NCI-H2081 (cell line): ENCODE measurements at regions not wholly inside any gene's neighbourhood (a gene's known extent, or its start where the extent isn't known, plus 50 kb on each side); places are given as distances from the start of the nearest gene placed in this dataset.
A peak's percentile ranks its signal among the peaks of the same experiment; 100 is the strongest.
"Not testable (repeated sequence)": the region's sequence is repeated elsewhere in the genome, so short reads cannot be mapped to it uniquely, and the experiment has no call there.

Source experiments
- DNase-seq, 2 experiments: peaks; one replicate each; lab custom pipeline; 2025; lab: John Stamatoyannopoulos, UW

- DNase-seq = peak in 1 of 2 experiments; percentile 27
These were observed 688.8 kb downstream of the PLA2G4A start for GRCh38 chr1:187517546-187517945.

- DNase-seq = no peak
These were observed 698.6 kb downstream of the PLA2G4A start for GRCh38 chr1:187527346-187527745.

- no peak for DNase-seq
These were observed 709.2 kb downstream of the PLA2G4A start for GRCh38 chr1:187537936-187538335.

GRCh38 chr1:187549540-187549939 lies 720.8 kb downstream of the PLA2G4A start:
- DNase-seq = no peak

- DNase-seq = no peak
These were observed 722.3 kb downstream of the PLA2G4A start for GRCh38 chr1:187551061-187551460.

- no peak for DNase-seq
These were observed 734.4 kb downstream of the PLA2G4A start for GRCh38 chr1:187563191-187563590.

GRCh38 chr1:187566354-187566753 lies 737.6 kb downstream of the PLA2G4A start:
- no peak for DNase-seq

- no peak for DNase-seq
These were observed 739.3 kb downstream of the PLA2G4A start for GRCh38 chr1:187568067-187568466.

GRCh38 chr1:187570166-187570565 lies 741.4 kb downstream of the PLA2G4A start:
- no peak for DNase-seq

GRCh38 chr1:187577610-187578009 lies 748.9 kb downstream of the PLA2G4A start:
- no peak for DNase-seq

GRCh38 chr1:187588917-187589316 lies 760.2 kb downstream of the PLA2G4A start:
- DNase-seq = no peak

GRCh38 chr1:187605736-187606135 lies 777.0 kb downstream of the PLA2G4A start:
- no peak for DNase-seq

GRCh38 chr1:187615853-187616735 lies 787.3 kb downstream of the PLA2G4A start:
- not testable (repeated sequence) for DNase-seq

- DNase-seq = not testable (repeated sequence)
These were observed 788.1 kb downstream of the PLA2G4A start for GRCh38 chr1:187616830-187617229.

GRCh38 chr1:187617776-187618175 lies 789.0 kb downstream of the PLA2G4A start:
- DNase-seq = no peak

GRCh38 chr1:187619175-187619574 lies 790.4 kb downstream of the PLA2G4A start:
- DNase-seq = no peak

- peak; percentile 58 to 93 for DNase-seq
These were observed 793.2 kb downstream of the PLA2G4A start for GRCh38 chr1:187621951-187622350.

- no peak for DNase-seq
These were observed 793.8 kb downstream of the PLA2G4A start for GRCh38 chr1:187622545-187622944.

- no peak for DNase-seq
These were observed 796.2 kb downstream of the PLA2G4A start for GRCh38 chr1:187624812-187625545.

- DNase-seq = peak in 1 of 2 experiments; percentile 25
These were observed 797.3 kb downstream of the PLA2G4A start for GRCh38 chr1:187626056-187626455.

- no peak for DNase-seq
These were observed 798.8 kb downstream of the PLA2G4A start for GRCh38 chr1:187627516-187627915.

- peak; percentile 48 to 79 for DNase-seq
These were observed 800.3 kb downstream of the PLA2G4A start for GRCh38 chr1:187629075-187629474.
